HG03280 (cell line): ENCODE measurements at regions not wholly inside any gene's neighbourhood (a gene's known extent, or its start where the extent isn't known, plus 50 kb on each side); places are given as distances from the start of the nearest gene placed in this dataset.

Experiments used
- ATAC-seq: cut with Tn5 transposase; IDR thresholded peaks from one replicate; pipeline ENCODE4 v1.9.1; 2021; ENCODE audit warnings: mild to moderate bottlenecking, moderate library complexity; ENCODE audit not compliant: unreplicated experiment

- no peak for ATAC-seq
Observed at GRCh38 chrX:39853417-39854030, 244.2 kb downstream of the BCOR start.

DNA sequence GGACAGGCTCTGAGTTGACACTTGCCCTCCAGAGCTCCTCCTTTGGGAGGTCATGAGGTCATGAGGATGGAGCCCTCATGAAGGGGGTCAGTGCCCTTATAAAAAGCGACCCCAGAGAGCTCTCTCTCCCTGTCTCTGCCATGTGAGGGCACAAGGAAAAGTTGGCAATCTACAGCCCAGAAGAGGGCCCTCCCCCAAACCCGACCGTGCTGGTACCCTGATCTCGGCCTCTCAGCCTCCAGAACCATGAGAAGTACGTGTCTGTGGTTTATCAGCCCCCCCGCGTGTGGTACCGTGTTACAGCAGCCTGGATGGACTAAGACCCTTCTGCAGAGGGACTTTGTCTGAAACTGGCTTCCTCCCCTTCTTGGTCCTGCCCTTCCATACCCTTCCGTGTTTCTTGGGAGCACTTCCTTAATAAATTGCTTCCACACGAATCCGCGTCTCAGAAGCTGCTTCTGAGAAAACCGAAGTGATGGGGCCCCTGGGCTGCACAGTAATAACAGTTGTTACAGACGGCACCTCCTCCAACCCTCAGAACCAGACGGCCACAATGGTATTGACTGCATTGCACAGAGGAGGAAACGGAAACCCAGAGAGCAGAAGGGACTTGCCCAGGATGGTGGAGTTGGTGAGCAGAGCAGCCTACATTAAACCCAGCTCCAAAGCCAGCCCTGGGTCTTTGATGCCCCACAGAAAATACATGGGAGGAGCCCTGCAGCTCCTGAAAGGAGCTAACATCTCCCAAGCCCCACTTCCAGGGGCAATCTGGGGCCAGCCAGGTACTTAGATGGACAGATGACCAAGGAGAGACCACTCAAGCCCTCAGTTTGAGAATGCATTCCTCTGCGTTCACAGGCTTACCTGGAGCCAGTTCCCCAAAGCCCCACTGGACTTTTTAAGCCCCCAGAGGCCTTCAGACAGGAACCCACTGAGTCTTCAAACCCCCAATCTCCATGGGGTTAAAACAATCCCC lies 242.7 kb downstream of the BCOR start:
- ATAC-seq = peak; percentile 74

GRCh38 chrX:39855748-39856129 lies 242.0 kb downstream of the BCOR start:
- peak; percentile 52 for ATAC-seq

- ATAC-seq = no peak
Observed at GRCh38 chrX:39856472-39857121, 241.2 kb downstream of the BCOR start.

- ATAC-seq = no peak
Observed at GRCh38 chrX:39857780-39858179, 240.0 kb downstream of the BCOR start.

- peak; percentile 58 for ATAC-seq
Observed at GRCh38 chrX:39859991-39860861, 237.5 kb downstream of the BCOR start.

DNA sequence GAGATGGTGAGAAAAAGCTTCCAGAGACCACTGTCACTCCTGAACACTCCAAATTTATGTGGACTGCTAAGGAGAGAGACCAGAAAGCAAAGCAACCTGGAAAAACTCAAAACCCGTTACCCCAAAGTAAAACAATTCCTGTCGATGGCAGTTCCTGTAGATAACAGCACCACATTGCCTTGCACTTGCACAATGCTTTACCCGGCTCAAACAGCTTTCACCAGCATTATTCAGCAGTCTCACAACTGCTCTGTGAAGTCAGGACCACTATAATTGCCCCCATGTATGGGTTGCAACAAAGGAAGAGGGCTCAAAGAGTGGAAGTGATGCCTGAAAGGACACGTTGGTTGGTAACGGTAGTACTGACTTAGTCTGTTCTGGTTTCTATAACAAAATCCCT lies 234.8 kb downstream of the BCOR start:
- ATAC-seq = no peak

- ATAC-seq = no peak
Observed at GRCh38 chrX:39866229-39866628, 231.5 kb downstream of the BCOR start.

DNA sequence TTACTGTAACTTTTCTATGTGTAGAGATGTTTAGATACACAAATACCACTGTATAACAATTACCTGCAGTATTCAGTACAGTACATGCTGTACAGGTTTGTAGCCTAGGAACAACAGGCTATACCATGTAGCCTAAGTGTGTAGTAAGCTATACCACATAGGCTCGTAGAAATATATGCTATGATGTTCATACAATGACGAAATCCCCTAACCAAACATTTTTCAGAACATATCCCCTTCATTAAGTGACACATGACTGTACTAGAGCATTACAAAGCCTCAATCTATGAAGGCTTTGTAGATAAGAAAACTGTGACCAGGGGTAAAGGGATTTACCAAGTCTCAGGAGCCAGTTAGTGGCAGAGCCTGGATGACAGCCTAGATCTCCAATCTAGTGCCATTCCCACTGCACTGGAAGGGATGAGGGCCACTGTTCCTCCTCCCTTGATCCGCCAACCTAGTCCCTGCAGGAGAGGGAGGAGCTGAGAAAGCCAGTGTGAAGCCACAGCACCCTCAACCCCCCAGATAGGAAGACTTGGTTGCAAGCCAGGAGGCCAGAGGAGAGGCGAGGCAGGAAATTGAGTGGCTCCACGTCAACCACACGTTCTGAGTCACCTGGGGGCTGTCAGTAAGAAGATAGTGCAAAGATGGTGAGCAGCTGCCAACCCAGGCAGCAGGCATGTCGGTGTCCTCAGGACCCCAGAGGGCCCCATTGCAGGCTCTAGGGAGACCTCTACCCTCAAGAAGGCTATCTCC lies 227.7 kb downstream of the BCOR start:
- ATAC-seq = no peak

GRCh38 chrX:39871648-39872047 lies 226.1 kb downstream of the BCOR start:
- no peak for ATAC-seq

GRCh38 chrX:39873117-39873516 lies 224.6 kb downstream of the BCOR start:
- no peak for ATAC-seq

GRCh38 chrX:39874202-39874816 lies 223.4 kb downstream of the BCOR start:
- ATAC-seq = peak; percentile 96

GRCh38 chrX:39875834-39876628 lies 221.7 kb downstream of the BCOR start:
- ATAC-seq = no peak

DNA sequence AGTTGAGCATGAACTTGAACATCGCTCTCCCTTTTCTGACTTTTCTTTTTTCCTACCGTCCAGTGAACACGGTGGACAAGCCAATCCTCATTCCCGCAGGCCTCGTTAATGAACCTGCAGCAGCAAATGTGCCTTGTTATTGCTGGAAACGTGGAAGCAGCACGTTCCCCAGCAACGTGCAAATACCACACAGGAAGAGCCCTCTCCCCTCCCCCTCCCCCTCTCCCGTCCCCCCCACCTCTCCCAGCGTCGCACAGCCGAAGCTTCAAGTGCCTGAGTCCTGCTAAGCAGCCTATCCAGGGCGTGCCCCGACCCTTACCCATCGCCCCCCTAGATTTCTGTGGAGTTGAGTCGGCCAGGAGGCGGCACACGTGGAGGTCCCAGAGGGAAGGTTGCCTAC lies 219.9 kb downstream of the BCOR start:
- no peak for ATAC-seq

GRCh38 chrX:39883666-39884065 lies 214.1 kb downstream of the BCOR start:
- no peak for ATAC-seq

- ATAC-seq = no peak
Observed at GRCh38 chrX:39886282-39886681, 211.5 kb downstream of the BCOR start.

- ATAC-seq = no peak
Observed at GRCh38 chrX:39888730-39889129, 209.0 kb downstream of the BCOR start.

- no peak for ATAC-seq
Observed at GRCh38 chrX:39889704-39890103, 208.1 kb downstream of the BCOR start.

- no peak for ATAC-seq
Observed at GRCh38 chrX:39890807-39891206, 207.0 kb downstream of the BCOR start.
